GM12865 (cell line): ENCODE measurements at regions not wholly inside any gene's neighbourhood (a gene's known extent, or its start where the extent isn't known, plus 50 kb on each side); places are given as distances from the start of the nearest gene placed in this dataset.

ENCODE experiments used
- DNase-seq: peaks from one replicate; pipeline ENCODE4 v3.0.0; 2010; ENCODE audit warnings: low read depth
- H3K4me3 ChIP-seq: 2 replicates; pipeline ENCODE4 v1.5.1; 2011; ENCODE audit warnings: mild to moderate bottlenecking, low read depth, low read length, control low read depth
- TF ChIP-seq, protein P1 (sequence below): IDR thresholded peaks from 2 replicates; pipeline ENCODE4 v1.5.1; 2011; ENCODE audit warnings: low read length, control low read depth, low read depth, inconsistent platforms; ENCODE audit not compliant: insufficient read depth; ENCODE audit errors: missing control alignments

DNA sequence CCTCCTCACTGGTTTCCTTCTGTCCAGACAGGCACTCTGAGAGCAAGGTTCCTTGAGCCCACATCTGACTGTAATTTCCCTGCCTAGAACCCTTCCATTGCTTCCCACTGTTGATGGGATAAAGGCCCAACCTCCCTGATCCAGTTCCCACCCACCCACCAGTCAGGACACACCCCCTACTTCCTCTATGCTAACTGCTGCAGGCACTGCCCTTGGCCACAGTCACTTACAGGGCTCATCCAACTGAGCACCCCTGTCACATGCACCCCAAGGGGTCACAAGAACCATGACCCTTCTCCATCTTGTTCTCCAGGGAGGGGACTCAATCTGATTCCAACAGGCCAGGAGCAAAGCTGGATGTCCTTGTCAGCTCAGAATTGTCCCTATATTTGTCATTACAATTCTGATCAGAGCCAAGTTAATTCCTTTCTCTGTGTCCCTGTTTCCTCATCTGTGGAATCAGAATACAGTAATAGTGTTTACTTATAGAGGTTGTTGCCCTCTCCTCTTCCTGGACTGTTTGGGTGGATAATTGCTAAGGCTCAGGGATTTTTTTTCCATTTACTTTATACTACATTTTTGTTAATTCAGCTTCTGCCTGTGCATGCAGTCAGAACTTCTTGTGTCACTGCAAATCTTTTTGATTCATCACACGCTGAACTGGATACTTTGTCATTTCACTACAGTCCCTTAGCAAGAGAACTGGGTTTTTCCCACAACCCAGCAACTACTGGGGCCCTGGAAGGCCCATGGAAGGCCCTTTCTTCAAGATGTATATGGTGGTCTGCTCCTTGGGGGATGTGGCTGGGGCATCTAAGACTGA lies 105.6 kb upstream of the MAMLD1 start:
- TF ChIP-seq, protein P1, sequence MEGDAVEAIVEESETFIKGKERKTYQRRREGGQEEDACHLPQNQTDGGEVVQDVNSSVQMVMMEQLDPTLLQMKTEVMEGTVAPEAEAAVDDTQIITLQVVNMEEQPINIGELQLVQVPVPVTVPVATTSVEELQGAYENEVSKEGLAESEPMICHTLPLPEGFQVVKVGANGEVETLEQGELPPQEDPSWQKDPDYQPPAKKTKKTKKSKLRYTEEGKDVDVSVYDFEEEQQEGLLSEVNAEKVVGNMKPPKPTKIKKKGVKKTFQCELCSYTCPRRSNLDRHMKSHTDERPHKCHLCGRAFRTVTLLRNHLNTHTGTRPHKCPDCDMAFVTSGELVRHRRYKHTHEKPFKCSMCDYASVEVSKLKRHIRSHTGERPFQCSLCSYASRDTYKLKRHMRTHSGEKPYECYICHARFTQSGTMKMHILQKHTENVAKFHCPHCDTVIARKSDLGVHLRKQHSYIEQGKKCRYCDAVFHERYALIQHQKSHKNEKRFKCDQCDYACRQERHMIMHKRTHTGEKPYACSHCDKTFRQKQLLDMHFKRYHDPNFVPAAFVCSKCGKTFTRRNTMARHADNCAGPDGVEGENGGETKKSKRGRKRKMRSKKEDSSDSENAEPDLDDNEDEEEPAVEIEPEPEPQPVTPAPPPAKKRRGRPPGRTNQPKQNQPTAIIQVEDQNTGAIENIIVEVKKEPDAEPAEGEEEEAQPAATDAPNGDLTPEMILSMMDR = no peak
- no peak for DNase-seq
- H3K4me3 ChIP-seq = no peak overlapping the region

DNA sequence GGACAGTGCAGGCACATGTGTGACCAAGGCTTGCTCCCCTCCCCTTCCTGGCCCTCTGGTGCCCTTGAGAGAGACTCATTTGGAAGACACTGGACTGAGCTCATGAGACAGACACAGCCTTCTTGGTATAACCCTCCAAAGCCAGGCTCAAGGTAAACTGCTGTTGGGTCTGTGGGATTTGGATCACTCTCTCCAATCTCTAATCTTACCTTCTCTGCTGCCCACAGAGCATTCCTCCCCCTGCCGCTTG lies 105.0 kb upstream of the MAMLD1 start:
- DNase-seq = no peak
- H3K4me3 ChIP-seq = no peak overlapping the region
- TF ChIP-seq, protein P1 = no peak

DNA sequence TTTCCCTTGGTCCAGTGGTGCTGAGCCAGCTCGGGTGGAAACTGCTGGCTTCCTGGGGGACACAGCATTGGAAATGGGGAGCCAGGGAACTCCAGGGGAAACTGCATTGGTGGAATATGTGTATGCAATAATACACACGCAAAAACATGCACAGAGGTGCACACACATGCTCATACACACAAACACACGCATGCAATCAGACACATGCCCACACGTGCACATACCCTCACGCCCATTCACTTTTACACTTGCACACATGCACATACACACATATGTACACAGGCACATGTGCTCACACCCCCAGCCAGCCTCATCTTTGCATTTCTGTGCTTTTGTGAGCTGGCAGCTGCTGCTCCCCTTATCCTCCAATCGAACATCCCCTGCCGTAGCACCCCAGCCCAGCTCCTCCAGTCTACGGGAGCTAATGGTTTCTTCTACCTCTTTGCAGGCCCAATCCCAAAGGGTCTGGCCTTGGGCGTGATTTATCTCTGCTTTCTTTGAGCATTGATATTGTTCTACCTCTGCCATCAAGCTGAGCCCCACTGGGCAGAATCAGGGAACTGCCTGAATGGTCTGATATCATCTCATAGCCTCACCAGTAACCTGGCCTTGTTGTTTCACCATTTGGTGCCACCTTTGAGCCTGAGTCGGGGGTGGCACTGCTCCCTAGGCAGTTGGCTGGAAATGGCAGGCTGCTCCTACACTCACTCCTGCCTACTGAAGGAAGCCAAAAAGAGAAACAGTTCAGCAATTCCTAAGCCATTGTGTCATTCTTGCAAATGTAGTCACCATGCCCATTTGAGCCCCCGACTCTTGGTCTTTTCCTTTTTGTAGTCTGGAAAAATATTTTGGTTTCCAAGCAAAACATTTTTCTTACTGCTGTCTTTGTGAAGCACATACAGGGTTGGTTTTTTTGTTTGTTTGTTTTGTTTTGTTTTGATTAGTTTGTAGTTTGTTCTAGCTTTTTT lies 104.4 kb upstream of the MAMLD1 start:
- no peak overlapping the region for H3K4me3 ChIP-seq
- no peak for DNase-seq
- TF ChIP-seq, protein P1 = no peak

DNA sequence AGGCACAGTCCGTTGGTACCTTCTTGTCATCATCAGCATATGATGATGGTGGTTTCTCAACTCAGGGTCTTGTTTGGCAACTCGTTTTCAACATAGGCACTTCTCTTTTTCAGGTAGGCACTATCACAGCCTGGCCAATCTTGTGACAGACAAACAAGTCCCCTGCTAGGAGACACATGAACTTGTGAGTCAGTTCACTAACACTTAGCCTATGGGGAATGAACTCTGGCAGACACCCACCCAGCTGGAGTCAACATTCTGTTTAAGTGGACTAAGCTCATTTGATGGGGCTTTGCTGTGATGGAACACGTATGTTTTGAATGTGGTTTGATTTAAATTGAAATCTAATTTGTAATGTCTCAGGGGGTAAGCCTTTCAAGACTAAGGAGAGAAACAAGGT lies 100.7 kb upstream of the MAMLD1 start:
- no peak for DNase-seq
- TF ChIP-seq, protein P1 = no peak

DNA sequence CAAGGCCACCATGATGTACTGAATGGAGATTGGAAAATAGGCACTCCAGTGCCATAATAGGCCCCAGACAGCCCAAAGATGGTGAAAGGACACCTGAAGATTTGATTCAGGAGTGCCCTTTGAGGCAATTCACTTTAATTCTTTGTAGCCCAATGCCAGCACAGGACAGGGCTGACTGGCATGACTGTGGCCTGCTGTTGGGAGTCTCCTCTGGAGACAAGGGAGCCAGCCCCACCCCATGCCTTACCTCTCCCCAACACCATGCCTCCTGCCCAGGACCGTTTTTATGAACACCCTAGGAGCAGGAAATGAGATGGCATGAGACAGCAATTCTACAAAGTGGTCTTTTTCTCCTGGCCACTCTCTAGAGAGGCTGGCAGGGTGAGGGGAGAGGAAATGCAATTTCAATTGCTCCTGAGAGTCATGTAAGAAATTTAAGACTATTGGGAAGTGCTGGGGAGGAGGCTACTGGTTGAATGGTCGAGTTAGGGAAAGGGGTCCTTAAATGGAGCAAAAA lies 94.2 kb upstream of the MAMLD1 start:
- TF ChIP-seq, protein P1 = no peak
- no peak for DNase-seq
- H3K4me3 ChIP-seq = no peak overlapping the region

More for the DNA sequence above, 100.7 kb upstream of the MAMLD1 start:
- no peak overlapping the region for H3K4me3 ChIP-seq

DNA sequence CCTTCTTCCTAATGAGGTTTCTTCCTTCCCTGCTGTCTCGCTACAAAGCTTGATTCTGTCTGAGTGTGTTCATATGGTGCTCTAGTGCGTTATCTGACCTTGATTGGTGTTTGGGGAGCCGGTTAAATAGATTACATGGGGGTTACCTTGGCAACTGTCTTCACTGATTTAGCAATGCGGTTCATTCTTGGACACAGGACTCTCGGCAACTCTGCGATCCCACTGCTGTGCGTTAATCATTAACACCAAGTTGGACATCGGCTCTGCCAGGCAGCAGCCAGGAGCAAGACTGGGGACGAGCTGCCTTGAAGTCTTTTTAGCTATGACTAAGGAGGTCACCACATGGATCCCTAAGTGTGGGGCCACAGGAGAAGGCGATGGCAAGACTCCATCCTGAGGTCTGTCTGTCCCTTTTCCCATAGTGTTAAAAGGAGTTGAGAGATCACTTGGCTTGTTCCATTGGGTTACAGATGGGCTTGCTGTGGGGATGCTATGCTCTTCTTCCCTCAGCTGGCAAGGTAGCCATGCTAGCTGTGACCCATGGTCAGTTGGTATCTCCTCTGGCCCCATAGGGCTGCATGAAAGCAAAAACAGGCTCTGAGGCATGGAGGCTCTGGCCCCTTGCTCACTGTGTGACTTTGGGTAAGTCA lies 93.4 kb upstream of the MAMLD1 start:
- no peak for DNase-seq
- no peak overlapping the region for H3K4me3 ChIP-seq
- TF ChIP-seq, protein P1 = no peak
